HCT116 (cell line): ENCODE measurements at regions not wholly inside any gene's neighbourhood (a gene's known extent, or its start where the extent isn't known, plus 50 kb on each side); places are given as distances from the start of the nearest gene placed in this dataset.

ENCODE experiments used
- ATAC-seq: fragments of 200-7000 bp; cut with Tn5 transposase; 2 replicates; pipeline ENCODE4 v1.9.1; 2020; ENCODE audit warnings: mild to moderate bottlenecking, moderate library complexity
- BruUV-seq: library from RNA; stranded (reverse); fragments of 400-500 nt; replicated peaks from 2 replicates; lab custom pipeline; 2021; lab: Mats Ljungman, UMichigan
- CTCF ChIA-PET: fragments of 300-600 bp; sonication (Branson Sonifier 250); formaldehyde crosslinking; loops from one replicate; lab custom pipeline; 2021; ENCODE audit warnings: antibody characterized with exemption; lab: Charles Lee
- POLR2A ChIA-PET: fragments of 300-600, 350-600 bp; sonication (Branson Sonifier 250); formaldehyde crosslinking; loops from one replicate; lab custom pipeline; 2021; ENCODE audit warnings: antibody characterized with exemption; lab: Charles Lee
- RAD21 ChIA-PET, 2 experiments: fragments of 300-600 bp; sonication (Branson Sonifier 250); formaldehyde crosslinking; loops; one replicate each; lab custom pipeline; 2023; ENCODE audit warnings: low total read pairs in 2 of 2; ENCODE audit not compliant: uncharacterized antibody in 2 of 2, unreplicated experiment in 2 of 2, low non-redundant PET in 1 of 2; lab: Charles Lee
- DNase-seq: peaks from one replicate; pipeline ENCODE4 v3.0.0-alpha.2; 2010; ENCODE audit warnings: low read depth, low spot score
- H2AFZ ChIP-seq: fragments of 200-600 bp; shearing (Covaris generic), sonication (generic); 2 replicates; pipeline ENCODE4 v1.6.1; 2017; ENCODE audit warnings: low read depth, mixed run types, mixed read lengths, antibody characterized with exemption, low read length; ENCODE audit not compliant: poor library complexity, severe bottlenecking
- H3K27ac ChIP-seq: 2 replicates; pipeline ENCODE4 v1.5.1; 2012; ENCODE audit warnings: low read depth, low read length
- H3K27me3 ChIP-seq: fragments of 200-600 bp; sonication (generic); 2 replicates; pipeline ENCODE4 v1.6.1; 2016; ENCODE audit warnings: mixed run types, low read length, mixed read lengths; ENCODE audit not compliant: insufficient read depth
- H3K36me3 ChIP-seq, 2 experiments: fragments of 200-500 bp in 1 of 2; fragments of 200-600 bp in 1 of 2; sonication (Bioruptor generic) in 1 of 2; sonication (generic) in 1 of 2; 2 replicates each; pipeline versions ENCODE4 v1.5.1 to v1.6.1; 2014 to 2016; ENCODE audit warnings: low read length in 2 of 2, inconsistent platforms in 1 of 2, mixed read lengths in 1 of 2, mixed run types in 1 of 2; ENCODE audit not compliant: insufficient read depth in 2 of 2, control insufficient read depth in 1 of 2
- H3K4me1 ChIP-seq, 2 experiments: fragments of 200-600 bp in 1 of 2; sonication (generic) in 1 of 2; 2 replicates each; pipeline versions ENCODE4 v1.5.1 to v1.6.1; 2012 to 2017; ENCODE audit warnings: low read length in 2 of 2, inconsistent platforms in 1 of 2, mild to moderate bottlenecking in 1 of 2, mixed read lengths in 1 of 2, mixed run types in 1 of 2, moderate library complexity in 1 of 2; ENCODE audit not compliant: insufficient read depth in 2 of 2, control insufficient read depth in 1 of 2
- H3K4me2 ChIP-seq: fragments of 200-600 bp; sonication (generic); 2 replicates; pipeline ENCODE4 v1.6.1; 2017; ENCODE audit warnings: mixed run types, low read length, mixed read lengths
- H3K4me3 ChIP-seq, 2 experiments: fragments of 200-600 bp in 1 of 2; sonication (generic) in 1 of 2; replicated peaks in 1 of 2; 2 replicates each; pipeline ENCODE4 v1.5.1; 2011 to 2016; ENCODE audit warnings: low read length in 2 of 2, control low read depth in 1 of 2, low read depth in 1 of 2, mild to moderate bottlenecking in 1 of 2, mixed read lengths in 1 of 2, mixed run types in 1 of 2
- H3K79me2 ChIP-seq: fragments of 200-600 bp; sonication (generic); 2 replicates; pipeline ENCODE4 v1.6.1; 2017; ENCODE audit warnings: mild to moderate bottlenecking, mixed run types, low read length, moderate library complexity, mixed read lengths; ENCODE audit not compliant: insufficient read depth
- H3K9ac ChIP-seq: fragments of 200-600 bp; sonication (generic); 2 replicates; pipeline ENCODE4 v1.6.1; 2016; ENCODE audit warnings: low read length, mixed read lengths
- H3K9me2 ChIP-seq: fragments of 200-600 bp; sonication (generic), shearing (Covaris generic); 2 replicates; pipeline ENCODE4 v1.6.1; 2017; ENCODE audit warnings: mixed run types, mild to moderate bottlenecking, moderate library complexity; ENCODE audit not compliant: insufficient read depth
- H3K9me3 ChIP-seq, 2 experiments: fragments of 200-500 bp in 1 of 2; fragments of 200-600 bp in 1 of 2; sonication (Bioruptor generic) in 1 of 2; sonication (generic) in 1 of 2; 2 replicates each; pipeline ENCODE4 v1.6.1; 2014 to 2017; ENCODE audit warnings: low read length in 2 of 2, mixed read lengths in 2 of 2, inconsistent platforms in 1 of 2, low read depth in 1 of 2, mild to moderate bottlenecking in 1 of 2, mixed run types in 1 of 2, moderate library complexity in 1 of 2; ENCODE audit not compliant: control insufficient read depth in 1 of 2, insufficient read depth in 1 of 2
- H4K20me1 ChIP-seq: fragments of 200-600 bp; sonication (generic), shearing (Covaris generic); 2 replicates; pipeline ENCODE4 v1.6.1; 2017; ENCODE audit warnings: mixed run types, mild to moderate bottlenecking, moderate library complexity; ENCODE audit not compliant: insufficient read depth
- CTCF ChIP-seq, 3 experiments: fragments of 200-600 bp in 1 of 3; sonication (generic) in 1 of 3; IDR thresholded peaks in 2 of 3; conservative IDR thresholded peaks in 1 of 3; 2 replicates each; pipeline ENCODE4 v1.5.1; 2012 to 2017; ENCODE audit warnings: low read depth in 2 of 3, low read length in 2 of 3, antibody characterized with exemption in 1 of 3, borderline replicate concordance in 1 of 3, control low read depth in 1 of 3, mild to moderate bottlenecking in 1 of 3, mixed read lengths in 1 of 3, mixed run types in 1 of 3, moderate library complexity in 1 of 3; ENCODE audit not compliant: insufficient read depth in 1 of 3
- EZH2phosphoT487 ChIP-seq: fragments of 200-600 bp; IDR thresholded peaks from 2 replicates; pipeline ENCODE4 v1.6.1; 2018; ENCODE audit warnings: antibody characterized with exemption, borderline replicate concordance
- FOSL1 ChIP-seq: IDR thresholded peaks from 2 replicates; pipeline ENCODE4 v1.6.1; 2012; ENCODE audit warnings: low read depth
- JUND ChIP-seq: IDR thresholded peaks from 2 replicates; pipeline ENCODE4 v1.6.1; 2012
- POLR2A ChIP-seq: IDR thresholded peaks from 2 replicates; pipeline ENCODE4 v1.7.0; 2011; ENCODE audit warnings: borderline replicate concordance; ENCODE audit not compliant: insufficient read depth, insufficient read length; ENCODE audit errors: extremely low read depth
- RAD21 ChIP-seq: IDR thresholded peaks from 2 replicates; pipeline ENCODE4 v1.6.1; 2012; ENCODE audit warnings: low read depth, mild to moderate bottlenecking
- SIN3A ChIP-seq: IDR thresholded peaks from 2 replicates; pipeline ENCODE4 v1.6.1; 2012; ENCODE audit warnings: low read depth
- SP1 ChIP-seq: IDR thresholded peaks from 2 replicates; pipeline ENCODE4 v1.6.1; 2012; ENCODE audit warnings: low read depth
- SRF ChIP-seq: IDR thresholded peaks from 2 replicates; pipeline ENCODE4 v1.6.1; 2012; ENCODE audit warnings: low read depth
- YY1 ChIP-seq: IDR thresholded peaks from 2 replicates; pipeline ENCODE4 v1.6.1; 2011; ENCODE audit warnings: low read length, low read depth, moderate library complexity, mild to moderate bottlenecking; ENCODE audit not compliant: insufficient replicate concordance; ENCODE audit errors: extremely low read depth
- ZFX ChIP-seq: fragments of 450-650 bp; IDR thresholded peaks from 2 replicates; pipeline ENCODE4 v1.6.1; 2017
- ZNF274 ChIP-seq: fragments of 200-500 bp; sonication (Bioruptor generic); IDR thresholded peaks from 2 replicates; pipeline ENCODE4 v1.6.1; 2014; ENCODE audit warnings: mild to moderate bottlenecking, low read depth, low read length, inconsistent platforms
- intact Hi-C: fragments of 100-400 bp; cut with micrococcal nuclease; formaldehyde crosslinking; loops from 2 replicates; pipeline ENCODE4 v1.10.0; 2022
- TF ChIP-seq, protein P1 (sequence below): IDR thresholded peaks from 2 replicates; pipeline ENCODE4 v1.6.1; 2012
- TF ChIP-seq, protein P2 (sequence below): IDR thresholded peaks from 2 replicates; pipeline ENCODE4 v1.6.1; 2011; ENCODE audit warnings: mild to moderate bottlenecking, low read length, moderate library complexity; ENCODE audit not compliant: insufficient replicate concordance; ENCODE audit errors: extremely low read depth
- TF ChIP-seq, protein P3 (sequence below): IDR thresholded peaks from 2 replicates; pipeline ENCODE4 v1.6.1; 2012

- CTCF ChIA-PET = interaction anchor here (1.5 kb wide), 1 partner anchor 47 kb away, joined by 6 read pairs; no protein-coding TSS in a partner anchor
- no peak for TF ChIP-seq FOSL1
- TF ChIP-seq, protein P1, sequence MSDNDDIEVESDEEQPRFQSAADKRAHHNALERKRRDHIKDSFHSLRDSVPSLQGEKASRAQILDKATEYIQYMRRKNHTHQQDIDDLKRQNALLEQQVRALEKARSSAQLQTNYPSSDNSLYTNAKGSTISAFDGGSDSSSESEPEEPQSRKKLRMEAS = 0 out of 2 replicates have a peak, but pooled peaks have one; percentile 1
- no peak for TF ChIP-seq EZH2phosphoT487
- no peak for TF ChIP-seq ZNF274
- TF ChIP-seq POLR2A = no peak
- TF ChIP-seq, all 23 proteins: peak for 1
Observed at GRCh38 chr6:28791002-28791383, 132.8 kb downstream of the TRIM27 start.

DNA sequence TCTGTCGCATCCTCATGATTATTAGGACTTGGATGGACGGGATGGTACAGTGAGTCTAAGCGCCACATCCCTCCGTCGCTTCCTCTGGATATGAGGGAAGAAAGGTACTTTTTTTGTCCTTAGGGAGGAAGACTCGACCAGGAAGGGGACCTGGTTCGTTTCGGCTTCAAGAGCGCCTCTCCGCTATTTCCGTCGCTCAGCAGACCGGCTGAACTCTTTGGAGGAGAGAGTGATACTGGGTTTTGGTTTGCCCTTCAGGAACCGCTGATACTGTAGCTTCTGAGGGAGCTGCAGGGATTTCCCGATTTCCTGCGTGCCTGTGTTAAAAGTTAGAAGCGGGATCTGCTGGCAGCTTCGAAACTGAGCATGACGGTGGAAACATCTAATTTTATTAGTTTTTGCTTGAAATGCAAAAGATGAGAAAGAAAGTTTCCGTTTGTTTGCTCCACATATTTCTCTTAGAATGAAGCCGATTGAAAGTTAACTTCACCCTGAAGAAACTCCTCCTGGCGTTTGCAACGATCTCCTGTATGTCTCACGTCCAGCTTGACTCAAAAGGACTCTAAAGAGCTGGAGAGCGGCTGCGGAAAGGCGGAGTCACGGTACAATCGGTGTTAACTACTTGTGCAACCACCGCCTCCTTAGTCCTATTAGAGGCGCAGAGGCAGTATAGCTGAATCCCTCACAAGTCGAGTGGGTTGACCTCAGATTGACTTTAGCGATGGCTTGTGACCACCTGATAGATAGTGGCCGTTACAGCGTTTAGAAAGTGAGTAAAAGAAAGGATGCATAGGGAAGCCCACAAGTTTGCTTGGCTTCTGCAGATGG, 129.4 kb downstream of the TRIM27 start:
- DNase-seq = no peak
- peaks cover 22 to 41% of the 10 kb centered on the region in 2 experiments for H3K4me1 ChIP-seq
- H4K20me1 ChIP-seq = no peaks in the 10 kb centered on the region
- H3K79me2 ChIP-seq = no peaks in the 10 kb centered on the region
- ChIA-PET POLR2A (no interaction called here), CTCF (interaction anchor here (1.2 kb wide), 1 partner anchor 43 kb away, joined by 3 read pairs; no protein-coding TSS in a partner anchor), RAD21 (no interaction called here)
- H3K36me3 ChIP-seq = no peaks in the 10 kb centered on the region
- no peaks in the 10 kb centered on the region for H3K27me3 ChIP-seq
- H3K9ac ChIP-seq = no peak overlapping the region
- H2AFZ ChIP-seq = no peak overlapping the region
- ATAC-seq = no peak
- H3K27ac ChIP-seq = no peak overlapping the region
- H3K9me3 ChIP-seq = no peaks in the 10 kb centered on the region
- intact Hi-C loops = loop anchor here (2.0 to 5.0 kb wide), 2 partner anchors 70 to 148 kb away; no protein-coding TSS in a partner anchor
- H3K9me2 ChIP-seq = no peaks in the 10 kb centered on the region
- BruUV-seq = no TSS peak
- H3K4me3 ChIP-seq = no peak overlapping the region
- H3K4me2 ChIP-seq = no peak overlapping the region
- TF ChIP-seq SRF (no peak), YY1 (no peak), SIN3A (no peak), SP1 (no peak), ZFX (no peak), RAD21 (no peak), JUND (no peak), CTCF (IDR thresholded peaks at IDR 0.05 in 2 of 3, conservative IDR thresholded peaks at IDR 0.05 in 1 of 3; ENCODE audit: borderline replicate concordance in 1 of 3, insufficient read depth in 1 of 3, low read depth in 2 of 3, low read length in 2 of 3) (no peak), ZNF274 (no peak)
- TF ChIP-seq, protein P2, sequence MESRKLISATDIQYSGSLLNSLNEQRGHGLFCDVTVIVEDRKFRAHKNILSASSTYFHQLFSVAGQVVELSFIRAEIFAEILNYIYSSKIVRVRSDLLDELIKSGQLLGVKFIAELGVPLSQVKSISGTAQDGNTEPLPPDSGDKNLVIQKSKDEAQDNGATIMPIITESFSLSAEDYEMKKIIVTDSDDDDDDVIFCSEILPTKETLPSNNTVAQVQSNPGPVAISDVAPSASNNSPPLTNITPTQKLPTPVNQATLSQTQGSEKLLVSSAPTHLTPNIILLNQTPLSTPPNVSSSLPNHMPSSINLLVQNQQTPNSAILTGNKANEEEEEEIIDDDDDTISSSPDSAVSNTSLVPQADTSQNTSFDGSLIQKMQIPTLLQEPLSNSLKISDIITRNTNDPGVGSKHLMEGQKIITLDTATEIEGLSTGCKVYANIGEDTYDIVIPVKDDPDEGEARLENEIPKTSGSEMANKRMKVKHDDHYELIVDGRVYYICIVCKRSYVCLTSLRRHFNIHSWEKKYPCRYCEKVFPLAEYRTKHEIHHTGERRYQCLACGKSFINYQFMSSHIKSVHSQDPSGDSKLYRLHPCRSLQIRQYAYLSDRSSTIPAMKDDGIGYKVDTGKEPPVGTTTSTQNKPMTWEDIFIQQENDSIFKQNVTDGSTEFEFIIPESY = no peak
- TF ChIP-seq, protein P3, sequence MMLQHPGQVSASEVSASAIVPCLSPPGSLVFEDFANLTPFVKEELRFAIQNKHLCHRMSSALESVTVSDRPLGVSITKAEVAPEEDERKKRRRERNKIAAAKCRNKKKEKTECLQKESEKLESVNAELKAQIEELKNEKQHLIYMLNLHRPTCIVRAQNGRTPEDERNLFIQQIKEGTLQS = no peak

More at GRCh38 chr6:28791002-28791383, 132.8 kb downstream of the TRIM27 start:
- Histone ChIP-seq H2AFZ (peak overlapping the region; percentile 86), H4K20me1 (no peaks in the 10 kb centered on the region), H3K4me2 (peak overlapping the region; percentile 84), H3K27ac (no peak overlapping the region), H3K9ac (no peak overlapping the region), H3K79me2 (no peaks in the 10 kb centered on the region), H3K9me2 (no peaks in the 10 kb centered on the region), H3K9me3 (no peaks in the 10 kb centered on the region), H3K4me3 (peak overlapping the region; percentile 48 to 55), H3K27me3 (no peaks in the 10 kb centered on the region), H3K4me1 (peaks cover 5 to 24% of the 10 kb centered on the region in 2 experiments; a peak in 2 of 4 replicates), H3K36me3 (no peaks in the 10 kb centered on the region)
- intact Hi-C loops = loop anchor here (2.0 kb wide), 1 partner anchor 48 kb away; no protein-coding TSS in a partner anchor
- ATAC-seq (peak; percentile 21), DNase-seq (no peak)
- no TSS peak for BruUV-seq
- RAD21 ChIA-PET = interaction anchor here in 1 of 2 experiments (0.6 kb wide), 1 partner anchor 8 kb away, joined by 3 read pairs; no protein-coding TSS in a partner anchor
- POLR2A ChIA-PET = no interaction called here
